B cell (primary cell): ENCODE measurements at regions not wholly inside any gene's neighbourhood (a gene's known extent, or its start where the extent isn't known, plus 50 kb on each side); places are given as distances from the start of the nearest gene placed in this dataset.

Experiments
- EZH2 ChIP-seq: IDR thresholded peaks from 2 replicates; pipeline ENCODE4 v1.6.1; 2012; ENCODE audit warnings: borderline replicate concordance, low read depth, mild to moderate bottlenecking, moderate library complexity, low read length; ENCODE audit not compliant: insufficient read depth, poor library complexity, severe bottlenecking
- TF ChIP-seq, protein P1 (sequence below): fragments of 200-600 bp; IDR thresholded peaks from one replicate; pipeline ENCODE4 v1.8.0; 2022; ENCODE audit warnings: antibody characterized with exemption, mild to moderate bottlenecking

GRCh38 chr13:80029170-80029569, 311.8 kb downstream of the SPRY2 start:
- TF ChIP-seq, protein P1, sequence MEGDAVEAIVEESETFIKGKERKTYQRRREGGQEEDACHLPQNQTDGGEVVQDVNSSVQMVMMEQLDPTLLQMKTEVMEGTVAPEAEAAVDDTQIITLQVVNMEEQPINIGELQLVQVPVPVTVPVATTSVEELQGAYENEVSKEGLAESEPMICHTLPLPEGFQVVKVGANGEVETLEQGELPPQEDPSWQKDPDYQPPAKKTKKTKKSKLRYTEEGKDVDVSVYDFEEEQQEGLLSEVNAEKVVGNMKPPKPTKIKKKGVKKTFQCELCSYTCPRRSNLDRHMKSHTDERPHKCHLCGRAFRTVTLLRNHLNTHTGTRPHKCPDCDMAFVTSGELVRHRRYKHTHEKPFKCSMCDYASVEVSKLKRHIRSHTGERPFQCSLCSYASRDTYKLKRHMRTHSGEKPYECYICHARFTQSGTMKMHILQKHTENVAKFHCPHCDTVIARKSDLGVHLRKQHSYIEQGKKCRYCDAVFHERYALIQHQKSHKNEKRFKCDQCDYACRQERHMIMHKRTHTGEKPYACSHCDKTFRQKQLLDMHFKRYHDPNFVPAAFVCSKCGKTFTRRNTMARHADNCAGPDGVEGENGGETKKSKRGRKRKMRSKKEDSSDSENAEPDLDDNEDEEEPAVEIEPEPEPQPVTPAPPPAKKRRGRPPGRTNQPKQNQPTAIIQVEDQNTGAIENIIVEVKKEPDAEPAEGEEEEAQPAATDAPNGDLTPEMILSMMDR, result no peak
- TF ChIP-seq EZH2, result no peak
